DND-41 (cell line): ENCODE measurements at regions not wholly inside any gene's neighbourhood (a gene's known extent, or its start where the extent isn't known, plus 50 kb on each side); places are given as distances from the start of the nearest gene placed in this dataset.

Experiments used
- CTCF ChIP-seq: IDR thresholded peaks from 2 replicates; pipeline ENCODE4 v1.5.1; 2012; ENCODE audit warnings: borderline replicate concordance, low read length, moderate library complexity, mild to moderate bottlenecking; ENCODE audit not compliant: poor library complexity, severe bottlenecking; ENCODE audit errors: extremely low read depth
- EZH2 ChIP-seq: IDR thresholded peaks from 3 replicates; pipeline ENCODE4 v1.6.1; 2012; ENCODE audit warnings: borderline replicate concordance, low read depth, mild to moderate bottlenecking, moderate library complexity, low read length, inconsistent platforms; ENCODE audit not compliant: severe bottlenecking

GRCh38 chr2:43105586-43106558 lies 120.5 kb downstream of the ZFP36L2 start:
- TF ChIP-seq EZH2 (no peak), CTCF (peak; percentile 49)
